ENCODE measurements at regions not wholly inside any gene's neighbourhood (a gene's known extent, or its start where the extent isn't known, plus 50 kb on each side); places are given as distances from the start of the nearest gene placed in this dataset.

GRCh38 chr15:39312984-39313383 is 267.9 kb upstream of the THBS1 start:
- no peak for DNase-seq (ENCODE audit: low spot score)

- DNase-seq (ENCODE audit: low spot score), result no peak
Observed at GRCh38 chr15:39313467-39313866, 267.4 kb upstream of the THBS1 start.

GRCh38 chr15:39313881-39314280 is 267.0 kb upstream of the THBS1 start:
- no peak for DNase-seq (ENCODE audit: low spot score)

GRCh38 chr15:39315206-39315850 is 265.6 kb upstream of the THBS1 start:
- DNase-seq (ENCODE audit: low spot score), result no peak

- no peak for DNase-seq (ENCODE audit: low spot score)
Observed at GRCh38 chr15:39317225-39317624, 263.7 kb upstream of the THBS1 start.

- DNase-seq (ENCODE audit: low spot score), result no peak
Observed at GRCh38 chr15:39318231-39318630, 262.6 kb upstream of the THBS1 start.

- DNase-seq (ENCODE audit: low spot score), result no peak
Observed at GRCh38 chr15:39320355-39320754, 260.5 kb upstream of the THBS1 start.

GRCh38 chr15:39320886-39321285 is 260.0 kb upstream of the THBS1 start:
- DNase-seq (ENCODE audit: low spot score), result no peak

GRCh38 chr15:39321977-39322376 is 258.9 kb upstream of the THBS1 start:
- no peak for DNase-seq (ENCODE audit: low spot score)

GRCh38 chr15:39323157-39323556 is 257.7 kb upstream of the THBS1 start:
- DNase-seq (ENCODE audit: low spot score), result no peak

- no peak for DNase-seq (ENCODE audit: low spot score)
Observed at GRCh38 chr15:39323706-39324105, 257.2 kb upstream of the THBS1 start.

GRCh38 chr15:39326306-39326975 is 254.4 kb upstream of the THBS1 start:
- no peak for DNase-seq (ENCODE audit: low spot score)

- DNase-seq (ENCODE audit: low spot score), result no peak
Observed at GRCh38 chr15:39327005-39327730, 253.7 kb upstream of the THBS1 start.

- no peak for DNase-seq (ENCODE audit: low spot score)
Observed at GRCh38 chr15:39330061-39330460, 250.8 kb upstream of the THBS1 start.

GRCh38 chr15:39331584-39331983 is 249.3 kb upstream of the THBS1 start:
- DNase-seq (ENCODE audit: low spot score), result no peak

- DNase-seq (ENCODE audit: low spot score), result no peak
Observed at GRCh38 chr15:39332846-39333245, 248.0 kb upstream of the THBS1 start.

GRCh38 chr15:39333393-39333792 is 247.5 kb upstream of the THBS1 start:
- DNase-seq (ENCODE audit: low spot score), result no peak

GRCh38 chr15:39333896-39334295 is 247.0 kb upstream of the THBS1 start:
- DNase-seq (ENCODE audit: low spot score), result no peak

GRCh38 chr15:39336926-39337325 is 244.0 kb upstream of the THBS1 start:
- DNase-seq (ENCODE audit: low spot score), result no peak

- DNase-seq (ENCODE audit: low spot score), result no peak
Observed at GRCh38 chr15:39338251-39338650, 242.6 kb upstream of the THBS1 start.

GRCh38 chr15:39340903-39341645 is 239.8 kb upstream of the THBS1 start:
- DNase-seq (ENCODE audit: low spot score), result no peak

- DNase-seq (ENCODE audit: low spot score), result no peak
Observed at GRCh38 chr15:39344662-39345141, 236.2 kb upstream of the THBS1 start.
